Left lung (tissue), 4 donors: ENCODE measurements at regions not wholly inside any gene's neighbourhood (a gene's known extent, or its start where the extent isn't known, plus 50 kb on each side); places are given as distances from the start of the nearest gene placed in this dataset.

Experiments used
- ATAC-seq: fragments of 200-7000 bp; cut with Tn5 transposase; one replicate; pipeline ENCODE4 v1.9.1; 2020; ENCODE audit warnings: moderate library complexity
- DNase-seq, 4 donors: peaks; one replicate each; pipeline ENCODE4 v3.0.0-alpha.2; 2013 to 2020
- H3K27ac ChIP-seq, 2 donors: fragments of 200-600 bp; sonication (generic) in 1 of 2; one replicate each; pipeline versions ENCODE4 v1.5.0 to v1.8.0; 2020 to 2021
- H3K27me3 ChIP-seq, 2 donors: fragments of 200-600 bp; sonication (generic) in 1 of 2; one replicate each; pipeline versions ENCODE4 v1.5.0 to v1.8.0; 2020 to 2021
- H3K36me3 ChIP-seq, 2 donors: fragments of 200-600 bp; sonication (generic) in 1 of 2; one replicate each; pipeline versions ENCODE4 v1.5.0 to v1.8.0; 2020 to 2021
- H3K4me1 ChIP-seq, 2 donors: fragments of 200-600 bp; one replicate each; pipeline ENCODE4 v1.8.0; 2021
- H3K4me3 ChIP-seq, 2 donors: fragments of 200-600 bp; sonication (generic) in 1 of 2; one replicate each; pipeline versions ENCODE4 v1.5.0 to v1.8.0; 2020 to 2021; ENCODE audit warnings: mild to moderate bottlenecking in 1 of 2
- H3K9me3 ChIP-seq, 2 donors: fragments of 200-600 bp; sonication (generic) in 1 of 2; one replicate each; pipeline versions ENCODE4 v1.5.0 to v1.8.0; 2020 to 2021
- CTCF ChIP-seq, 2 donors: fragments of 200-600 bp; sonication (generic) in 1 of 2; IDR thresholded peaks; one replicate each; pipeline versions ENCODE4 v1.5.0 to v1.8.0; 2021; ENCODE audit warnings: antibody characterized with exemption in 2 of 2
- intact Hi-C, 2 donors: fragments of 100-400 bp; cut with DNase I; formaldehyde crosslinking; loops; one replicate each; pipeline versions ENCODE4 v1.11.2 to v1.14.2; 2022
- donor health status: DM: no; HTN: yes; CAD: no.
- donor health status: DM: no; HTN: no; CAD: no.

- H3K4me1 ChIP-seq: no peaks in the 10 kb centered on the region
- H3K27ac ChIP-seq: no peak overlapping the region
- H3K4me3 ChIP-seq: no peak overlapping the region
- no peaks in the 10 kb centered on the region for H3K36me3 ChIP-seq
- no peak for ATAC-seq
- H3K9me3 ChIP-seq: no peaks in the 10 kb centered on the region
- intact Hi-C loops: no loop called here
- no peak for DNase-seq
- TF ChIP-seq CTCF (IDR thresholded peaks at IDR 0.05): no peak
- no peaks in the 10 kb centered on the region for H3K27me3 ChIP-seq
Measured at GRCh38 chr5:3542769-3543168, 52.9 kb upstream of the IRX1 start.

- Histone ChIP-seq H3K4me3 (no peak overlapping the region), H3K36me3 (no peaks in the 10 kb centered on the region), H3K27ac (no peak overlapping the region), H3K27me3 (no peaks in the 10 kb centered on the region), H3K4me1 (no peaks in the 10 kb centered on the region), H3K9me3 (peaks cover 0 to 2% of the 10 kb centered on the region in 2 donors)
- no peak for DNase-seq
- no peak for TF ChIP-seq CTCF (IDR thresholded peaks at IDR 0.05)
- intact Hi-C loops: no loop called here
- ATAC-seq: no peak
Measured at GRCh38 chr5:3542158-3542557, 53.5 kb upstream of the IRX1 start.

- Histone ChIP-seq H3K27me3 (no peaks in the 10 kb centered on the region), H3K9me3 (peaks cover 0 to 17% of the 10 kb centered on the region in 2 donors), H3K36me3 (no peaks in the 10 kb centered on the region), H3K4me3 (no peak overlapping the region), H3K27ac (no peak overlapping the region), H3K4me1 (no peaks in the 10 kb centered on the region)
- TF ChIP-seq CTCF (IDR thresholded peaks at IDR 0.05): no peak
- no peak for ATAC-seq
- DNase-seq: no peak
- intact Hi-C loops: no loop called here
Measured at GRCh38 chr5:3538886-3539285, 56.7 kb upstream of the IRX1 start.

GRCh38 chr5:3537942-3538341, 57.7 kb upstream of the IRX1 start:
- ATAC-seq (no peak), DNase-seq (no peak)
- Histone ChIP-seq H3K4me3 (no peak overlapping the region), H3K9me3 (peaks cover 0 to 22% of the 10 kb centered on the region in 2 donors), H3K36me3 (no peaks in the 10 kb centered on the region), H3K27ac (no peak overlapping the region), H3K4me1 (no peaks in the 10 kb centered on the region), H3K27me3 (no peaks in the 10 kb centered on the region)
- intact Hi-C loops: no loop called here
- TF ChIP-seq CTCF (IDR thresholded peaks at IDR 0.05): no peak

GRCh38 chr5:3535414-3536211, 60.0 kb upstream of the IRX1 start:
- TF ChIP-seq CTCF (IDR thresholded peaks at IDR 0.05): no peak

More at GRCh38 chr5:3535414-3536211, 60.0 kb upstream of the IRX1 start:
- Histone ChIP-seq H3K36me3 (no peaks in the 10 kb centered on the region), H3K4me1 (no peaks in the 10 kb centered on the region), H3K9me3 (peaks cover 0 to 22% of the 10 kb centered on the region in 2 donors), H3K27me3 (no peaks in the 10 kb centered on the region), H3K4me3 (no peak overlapping the region), H3K27ac (no peak overlapping the region)
- ATAC-seq: no peak
- no peak for DNase-seq
- intact Hi-C loops: no loop called here
